ENCODE measurements at regions not wholly inside any gene's neighbourhood (a gene's known extent, or its start where the extent isn't known, plus 50 kb on each side); places are given as distances from the start of the nearest gene placed in this dataset.

GRCh38 chr18:67621049-67621713 lies 104.7 kb upstream of the DSEL start:
- DNase-seq = no peak

- no peak for DNase-seq
Measured at GRCh38 chr18:67618061-67618460, 101.5 kb upstream of the DSEL start.

- DNase-seq = no peak
Measured at GRCh38 chr18:67615876-67616275, 99.4 kb upstream of the DSEL start.

- DNase-seq = no peak
Measured at GRCh38 chr18:67613731-67614130, 97.2 kb upstream of the DSEL start.

GRCh38 chr18:67612281-67612680 lies 95.8 kb upstream of the DSEL start:
- no peak for DNase-seq

GRCh38 chr18:67608615-67609273 lies 92.2 kb upstream of the DSEL start:
- no peak for DNase-seq

GRCh38 chr18:67608191-67608590 lies 91.7 kb upstream of the DSEL start:
- DNase-seq = no peak

- no peak for DNase-seq
Measured at GRCh38 chr18:67600181-67601180, 84.0 kb upstream of the DSEL start.

- DNase-seq = no peak
Measured at GRCh38 chr18:67599277-67599676, 82.8 kb upstream of the DSEL start.

- DNase-seq = no peak
Measured at GRCh38 chr18:67597759-67598158, 81.2 kb upstream of the DSEL start.

- no peak for DNase-seq
Measured at GRCh38 chr18:67596003-67596402, 79.5 kb upstream of the DSEL start.

GRCh38 chr18:67590571-67591141 lies 74.1 kb upstream of the DSEL start:
- DNase-seq = no peak

- no peak for DNase-seq
Measured at GRCh38 chr18:67589325-67589724, 72.8 kb upstream of the DSEL start.

- no peak for DNase-seq
Measured at GRCh38 chr18:67586101-67586500, 69.6 kb upstream of the DSEL start.

GRCh38 chr18:67583621-67584020 lies 67.1 kb upstream of the DSEL start:
- DNase-seq = no peak

- DNase-seq = no peak
Measured at GRCh38 chr18:67582488-67582887, 66.0 kb upstream of the DSEL start.

GRCh38 chr18:67581178-67581577 lies 64.7 kb upstream of the DSEL start:
- no peak for DNase-seq

GRCh38 chr18:67577386-67577785 lies 60.9 kb upstream of the DSEL start:
- DNase-seq = no peak

GRCh38 chr18:67574749-67575148 lies 58.2 kb upstream of the DSEL start:
- DNase-seq = no peak

GRCh38 chr18:67568166-67568565 lies 51.6 kb upstream of the DSEL start:
- DNase-seq = no peak
